ENCODE measurements at regions not wholly inside any gene's neighbourhood (a gene's known extent, or its start where the extent isn't known, plus 50 kb on each side); places are given as distances from the start of the nearest gene placed in this dataset.
"Not testable (repeated sequence)": the region's sequence is repeated elsewhere in the genome, so short reads cannot be mapped to it uniquely, and the experiment has no call there.

- no peak for DNase-seq
Observed at GRCh38 chr3:153448151-153448829, 286.3 kb downstream of the RAP2B start.

GRCh38 chr3:153456833-153457545 lies 295.0 kb downstream of the RAP2B start:
- no peak for DNase-seq

- DNase-seq, result no peak
Observed at GRCh38 chr3:153458881-153459280, 296.9 kb downstream of the RAP2B start.

- no peak for DNase-seq
Observed at GRCh38 chr3:153462545-153462944, 300.5 kb downstream of the RAP2B start.

- DNase-seq, result no peak
Observed at GRCh38 chr3:153463895-153464294, 301.9 kb downstream of the RAP2B start.

GRCh38 chr3:153469162-153469561 lies 307.1 kb downstream of the RAP2B start:
- no peak for DNase-seq

GRCh38 chr3:153484842-153485241 lies 322.8 kb downstream of the RAP2B start:
- DNase-seq, result no peak

- DNase-seq, result no peak
Observed at GRCh38 chr3:153495422-153495821, 333.4 kb downstream of the RAP2B start.

- DNase-seq, result no peak
Observed at GRCh38 chr3:153502682-153503081, 340.7 kb downstream of the RAP2B start.

- no peak for DNase-seq
Observed at GRCh38 chr3:153503873-153504272, 341.8 kb downstream of the RAP2B start.

- DNase-seq, result not testable (repeated sequence)
Observed at GRCh38 chr3:153506205-153506604, 344.2 kb downstream of the RAP2B start.

- not testable (repeated sequence) for DNase-seq
Observed at GRCh38 chr3:153506686-153507085, 344.7 kb downstream of the RAP2B start.

- DNase-seq, result no peak
Observed at GRCh38 chr3:153513236-153513635, 351.2 kb downstream of the RAP2B start.

GRCh38 chr3:153528473-153528872 lies 366.4 kb downstream of the RAP2B start:
- no peak for DNase-seq

- DNase-seq, result no peak
Observed at GRCh38 chr3:153539263-153539662, 377.2 kb downstream of the RAP2B start.

GRCh38 chr3:153545471-153545870 lies 383.4 kb downstream of the RAP2B start:
- DNase-seq, result no peak

- DNase-seq, result no peak
Observed at GRCh38 chr3:153547970-153548369, 385.9 kb downstream of the RAP2B start.

GRCh38 chr3:153549686-153550085 lies 387.7 kb downstream of the RAP2B start:
- not testable (repeated sequence) for DNase-seq

- DNase-seq, result no peak
Observed at GRCh38 chr3:153551536-153552285, 389.7 kb downstream of the RAP2B start.

GRCh38 chr3:153552887-153553604 lies 391.0 kb downstream of the RAP2B start:
- no peak for DNase-seq

GRCh38 chr3:153553605-153553945 lies 391.5 kb downstream of the RAP2B start:
- no peak for DNase-seq

- no peak for DNase-seq
Observed at GRCh38 chr3:153555919-153556318, 393.9 kb downstream of the RAP2B start.

- DNase-seq, result not testable (repeated sequence)
Observed at GRCh38 chr3:153559366-153559765, 397.3 kb downstream of the RAP2B start.

Data from NCI-H524 treated with DMSO at 0.1 percent for 48 hours (cell line).